ENCODE measurements at regions not wholly inside any gene's neighbourhood (a gene's known extent, or its start where the extent isn't known, plus 50 kb on each side); places are given as distances from the start of the nearest gene placed in this dataset.

DNA sequence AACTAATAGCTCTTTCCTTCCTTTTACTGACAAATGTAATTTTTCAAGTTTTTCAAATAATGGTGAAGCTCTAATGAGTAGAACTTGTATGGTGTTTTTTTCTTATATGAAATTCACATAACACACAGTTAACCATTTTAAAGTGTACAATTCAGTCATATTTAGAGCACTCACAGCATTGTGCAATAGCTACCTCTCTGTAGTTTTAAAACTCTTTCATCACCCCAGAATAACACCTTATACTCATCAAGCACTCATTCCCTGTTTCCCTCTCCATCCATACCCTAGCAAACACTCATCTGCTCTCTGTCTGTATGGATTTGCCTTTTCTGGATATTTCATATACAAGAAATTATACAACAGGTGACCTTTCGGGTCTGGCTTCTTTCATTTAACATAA lies 207.9 kb upstream of the SLC38A2 start:
- Histone ChIP-seq H3K36me3 (ENCODE audit: control insufficient read depth, insufficient read depth, low read length) (no peaks in the 10 kb centered on the region), H3K4me3 (replicated peaks; ENCODE audit: low read depth, low read length) (no peak overlapping the region), H3K27me3 (replicated peaks; ENCODE audit: control insufficient read depth, insufficient read depth, low read length) (no peaks in the 10 kb centered on the region)
- TF ChIP-seq, protein P1, sequence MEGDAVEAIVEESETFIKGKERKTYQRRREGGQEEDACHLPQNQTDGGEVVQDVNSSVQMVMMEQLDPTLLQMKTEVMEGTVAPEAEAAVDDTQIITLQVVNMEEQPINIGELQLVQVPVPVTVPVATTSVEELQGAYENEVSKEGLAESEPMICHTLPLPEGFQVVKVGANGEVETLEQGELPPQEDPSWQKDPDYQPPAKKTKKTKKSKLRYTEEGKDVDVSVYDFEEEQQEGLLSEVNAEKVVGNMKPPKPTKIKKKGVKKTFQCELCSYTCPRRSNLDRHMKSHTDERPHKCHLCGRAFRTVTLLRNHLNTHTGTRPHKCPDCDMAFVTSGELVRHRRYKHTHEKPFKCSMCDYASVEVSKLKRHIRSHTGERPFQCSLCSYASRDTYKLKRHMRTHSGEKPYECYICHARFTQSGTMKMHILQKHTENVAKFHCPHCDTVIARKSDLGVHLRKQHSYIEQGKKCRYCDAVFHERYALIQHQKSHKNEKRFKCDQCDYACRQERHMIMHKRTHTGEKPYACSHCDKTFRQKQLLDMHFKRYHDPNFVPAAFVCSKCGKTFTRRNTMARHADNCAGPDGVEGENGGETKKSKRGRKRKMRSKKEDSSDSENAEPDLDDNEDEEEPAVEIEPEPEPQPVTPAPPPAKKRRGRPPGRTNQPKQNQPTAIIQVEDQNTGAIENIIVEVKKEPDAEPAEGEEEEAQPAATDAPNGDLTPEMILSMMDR (IDR thresholded peaks at IDR 0.05; ENCODE audit: insufficient read depth, low read length, poor library complexity, severe bottlenecking): no peak
- DNase-seq (ENCODE audit: extremely low read depth, insufficient read length): no peak

- H3K27me3 ChIP-seq (replicated peaks; ENCODE audit: control insufficient read depth, insufficient read depth, low read length): no peaks in the 10 kb centered on the region
- H3K36me3 ChIP-seq (ENCODE audit: control insufficient read depth, insufficient read depth, low read length): no peaks in the 10 kb centered on the region
- H3K4me3 ChIP-seq (replicated peaks; ENCODE audit: low read depth, low read length): no peak overlapping the region
- no peak for DNase-seq (ENCODE audit: extremely low read depth, insufficient read length)
- TF ChIP-seq, protein P1 (IDR thresholded peaks at IDR 0.05; ENCODE audit: insufficient read depth, low read length, poor library complexity, severe bottlenecking): no peak
Observed at GRCh38 chr12:46579474-46579873, 206.9 kb upstream of the SLC38A2 start.

GRCh38 chr12:46578190-46578982 lies 205.8 kb upstream of the SLC38A2 start:
- H3K4me3 ChIP-seq (replicated peaks; ENCODE audit: low read depth, low read length): no peak overlapping the region
- TF ChIP-seq, protein P1 (IDR thresholded peaks at IDR 0.05; ENCODE audit: insufficient read depth, low read length, poor library complexity, severe bottlenecking): no peak
- no peaks in the 10 kb centered on the region for H3K27me3 ChIP-seq (replicated peaks; ENCODE audit: control insufficient read depth, insufficient read depth, low read length)
- H3K36me3 ChIP-seq (ENCODE audit: control insufficient read depth, insufficient read depth, low read length): no peaks in the 10 kb centered on the region
- DNase-seq (ENCODE audit: extremely low read depth, insufficient read length): no peak

GRCh38 chr12:46577063-46577776 lies 204.6 kb upstream of the SLC38A2 start:
- TF ChIP-seq, protein P1 (IDR thresholded peaks at IDR 0.05; ENCODE audit: insufficient read depth, low read length, poor library complexity, severe bottlenecking): no peak

GRCh38 chr12:46574847-46575246 lies 202.3 kb upstream of the SLC38A2 start:
- DNase-seq (ENCODE audit: extremely low read depth, insufficient read length): no peak
- TF ChIP-seq, protein P1 (IDR thresholded peaks at IDR 0.05; ENCODE audit: insufficient read depth, low read length, poor library complexity, severe bottlenecking): no peak
- Histone ChIP-seq H3K4me3 (replicated peaks; ENCODE audit: low read depth, low read length) (no peak overlapping the region), H3K27me3 (replicated peaks; ENCODE audit: control insufficient read depth, insufficient read depth, low read length) (no peaks in the 10 kb centered on the region), H3K36me3 (ENCODE audit: control insufficient read depth, insufficient read depth, low read length) (no peaks in the 10 kb centered on the region)

More at GRCh38 chr12:46577063-46577776, 204.6 kb upstream of the SLC38A2 start:
- no peak overlapping the region for H3K4me3 ChIP-seq (replicated peaks; ENCODE audit: low read depth, low read length)
- DNase-seq (ENCODE audit: extremely low read depth, insufficient read length): no peak
- no peaks in the 10 kb centered on the region for H3K36me3 ChIP-seq (ENCODE audit: control insufficient read depth, insufficient read depth, low read length)
- H3K27me3 ChIP-seq (replicated peaks; ENCODE audit: control insufficient read depth, insufficient read depth, low read length): no peaks in the 10 kb centered on the region
